ENCODE measurements at regions not wholly inside any gene's neighbourhood (a gene's known extent, or its start where the extent isn't known, plus 50 kb on each side); places are given as distances from the start of the nearest gene placed in this dataset.

DNA sequence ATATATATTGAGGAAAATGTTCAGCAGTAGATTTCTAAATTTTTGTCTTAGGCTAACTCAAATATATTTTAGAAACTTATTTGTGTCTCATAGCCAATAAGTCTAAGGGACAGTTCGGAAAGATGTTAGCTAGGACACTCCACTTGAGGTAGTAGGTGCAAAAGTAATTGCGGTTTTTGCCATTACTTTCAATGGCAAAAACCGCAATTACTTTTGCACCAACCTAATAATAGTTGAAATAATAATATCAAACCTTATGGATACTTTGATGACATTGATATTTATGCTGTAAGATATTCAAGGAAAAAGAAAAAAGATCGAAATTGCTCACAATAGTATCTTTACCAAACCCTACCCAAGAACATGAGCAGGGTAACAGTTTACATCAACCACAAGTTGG is 555.5 kb upstream of the ST8SIA4 start:
- no peak overlapping the region for H3K56ac ChIP-seq (replicated peaks; ENCODE audit: insufficient read length, low read depth, low read length)
- no peaks in the 10 kb centered on the region for H3K4me1 ChIP-seq (replicated peaks in 1 of 4; ENCODE audit: control insufficient read depth in 3 of 4, insufficient read depth in 4 of 4, low read length in 3 of 4)
- no peak for TF ChIP-seq CREB1 (IDR thresholded peaks at IDR 0.05)
- TF ChIP-seq, protein P1, sequence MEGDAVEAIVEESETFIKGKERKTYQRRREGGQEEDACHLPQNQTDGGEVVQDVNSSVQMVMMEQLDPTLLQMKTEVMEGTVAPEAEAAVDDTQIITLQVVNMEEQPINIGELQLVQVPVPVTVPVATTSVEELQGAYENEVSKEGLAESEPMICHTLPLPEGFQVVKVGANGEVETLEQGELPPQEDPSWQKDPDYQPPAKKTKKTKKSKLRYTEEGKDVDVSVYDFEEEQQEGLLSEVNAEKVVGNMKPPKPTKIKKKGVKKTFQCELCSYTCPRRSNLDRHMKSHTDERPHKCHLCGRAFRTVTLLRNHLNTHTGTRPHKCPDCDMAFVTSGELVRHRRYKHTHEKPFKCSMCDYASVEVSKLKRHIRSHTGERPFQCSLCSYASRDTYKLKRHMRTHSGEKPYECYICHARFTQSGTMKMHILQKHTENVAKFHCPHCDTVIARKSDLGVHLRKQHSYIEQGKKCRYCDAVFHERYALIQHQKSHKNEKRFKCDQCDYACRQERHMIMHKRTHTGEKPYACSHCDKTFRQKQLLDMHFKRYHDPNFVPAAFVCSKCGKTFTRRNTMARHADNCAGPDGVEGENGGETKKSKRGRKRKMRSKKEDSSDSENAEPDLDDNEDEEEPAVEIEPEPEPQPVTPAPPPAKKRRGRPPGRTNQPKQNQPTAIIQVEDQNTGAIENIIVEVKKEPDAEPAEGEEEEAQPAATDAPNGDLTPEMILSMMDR (IDR thresholded peaks at IDR 0.05; ENCODE audit: control extremely low read depth in 1 of 3, insufficient read depth in 1 of 3, low read depth in 1 of 3, low read length in 3 of 3): no peak
- TF ChIP-seq NANOG (IDR thresholded peaks at IDR 0.05; ENCODE audit: insufficient read depth, low read depth, low read length, poor library complexity, severe bottlenecking): no peak
- no peak for TF ChIP-seq SUZ12 (IDR thresholded peaks at IDR 0.05; ENCODE audit: low read length)
- TF ChIP-seq SIN3A (conservative IDR thresholded peaks at IDR 0.05 in 1 of 2, IDR thresholded peaks at IDR 0.05 in 1 of 2; ENCODE audit: low read depth in 1 of 2, low read length in 2 of 2): no peak
- TF ChIP-seq ATF3 (IDR thresholded peaks at IDR 0.05; ENCODE audit: insufficient read depth, low read depth, low read length): no peak
- no peak for TF ChIP-seq TCF12 (IDR thresholded peaks at IDR 0.05; ENCODE audit: low read depth, low read length)
- no peak for TF ChIP-seq SAP30 (IDR thresholded peaks at IDR 0.05; ENCODE audit: insufficient read depth, insufficient replicate concordance, low read length)
- TF ChIP-seq SIRT6 (IDR thresholded peaks at IDR 0.05; ENCODE audit: low read length): no peak
- no peaks in the 10 kb centered on the region for H3K79me2 ChIP-seq (ENCODE audit: control insufficient read depth in 1 of 2, insufficient read depth in 2 of 2, low read length in 2 of 2)
- H3K9ac ChIP-seq (replicated peaks in 1 of 4; ENCODE audit: extremely low read depth in 1 of 4, low read depth in 3 of 4, low read length in 3 of 4): no peak overlapping the region
- H2BK15ac ChIP-seq (ENCODE audit: low read length): no peak overlapping the region
- no peak overlapping the region for H2BK5ac ChIP-seq (ENCODE audit: low read depth, low read length)
- H3K4ac ChIP-seq (replicated peaks; ENCODE audit: insufficient read length, low read depth, low read length): no peak overlapping the region
- H4K5ac ChIP-seq (ENCODE audit: insufficient read length, low read depth, low read length): no peak overlapping the region
- H3K27ac ChIP-seq (ENCODE audit: low read depth, low read length): no peak overlapping the region
- H3K9me3 ChIP-seq (ENCODE audit: insufficient read depth in 2 of 2, low read depth in 1 of 2, low read length in 1 of 2): no peaks in the 10 kb centered on the region
- 80% methylated on average over 4 of the region's 4 CpGs; no CpG with 5 or more reads in 1 of the 2 experiments for WGBS, 2 experiments (ENCODE audit: extremely low coverage in 1 of 2, insufficient coverage in 1 of 2, insufficient read length in 1 of 2, insufficient replicate concordance in 2 of 2, low coverage in 1 of 2, low lambda C conversion rate in 2 of 2, missing lambda C conversion rate in 1 of 2)
- H3K18ac ChIP-seq (ENCODE audit: extremely low read depth, low read length): no peak overlapping the region
- no peak overlapping the region for H3K23ac ChIP-seq (ENCODE audit: insufficient read length)
- H2BK12ac ChIP-seq (ENCODE audit: low read depth, low read length): no peak overlapping the region
- H2AK5ac ChIP-seq (ENCODE audit: low read depth, low read length): no peak overlapping the region
- no peaks in the 10 kb centered on the region for H4K20me1 ChIP-seq (replicated peaks in 1 of 2; ENCODE audit: control insufficient read depth in 1 of 2, insufficient read depth in 2 of 2, low read length in 2 of 2)
- no peak overlapping the region for H2AFZ ChIP-seq (ENCODE audit: low read length)
- H3K79me1 ChIP-seq (ENCODE audit: low read depth, low read length): no peaks in the 10 kb centered on the region
- H3K27me3 ChIP-seq (replicated peaks in 1 of 4; ENCODE audit: control insufficient read depth in 3 of 4, extremely low read depth in 1 of 4, insufficient read depth in 3 of 4, low read length in 3 of 4): no peaks in the 10 kb centered on the region
- H2BK20ac ChIP-seq (ENCODE audit: low read length): no peak overlapping the region
- ChIA-PET POLR2A (ENCODE audit: partially characterized antibody) (no interaction called here), CTCF (ENCODE audit: partially characterized antibody) (interaction anchor here (1.0 kb wide), 1 partner anchor 25 kb away, joined by 3 read pairs; no protein-coding TSS in a partner anchor)
- no peak overlapping the region for H2BK120ac ChIP-seq (replicated peaks; ENCODE audit: low read depth, low read length)
- DNase-seq (ENCODE audit: low read depth in 1 of 2, low spot score in 2 of 2) (no peak), FAIRE-seq (no peak)
- H3K36me3 ChIP-seq (ENCODE audit: control insufficient read depth in 2 of 4, insufficient read depth in 4 of 4, low read length in 3 of 4): no peaks in the 10 kb centered on the region
- no peak overlapping the region for H4K91ac ChIP-seq (replicated peaks; ENCODE audit: insufficient read length, low read length)
- H3K4me3 ChIP-seq (ENCODE audit: extremely low read depth in 1 of 4, insufficient read depth in 2 of 4, low read depth in 3 of 4, low read length in 4 of 4): no peak overlapping the region
- no peak overlapping the region for H3K14ac ChIP-seq (ENCODE audit: insufficient read length)
- no peak overlapping the region for H3K4me2 ChIP-seq (ENCODE audit: insufficient read depth in 1 of 2, low read depth in 2 of 2, low read length in 2 of 2)
- H4K8ac ChIP-seq (ENCODE audit: extremely low read depth, insufficient read depth, low read length): no peak overlapping the region
- no peaks in the 10 kb centered on the region; the same call in 1 of the 2 replicates for H3K23me2 ChIP-seq (ENCODE audit: low read depth, low read length)

Data from H1 (cell line).